ENCODE measurements at regions not wholly inside any gene's neighbourhood (a gene's known extent, or its start where the extent isn't known, plus 50 kb on each side); places are given as distances from the start of the nearest gene placed in this dataset.

GRCh38 chr2:22893761-22894517 is 491.0 kb upstream of the KLHL29 start:
- DNase-seq (ENCODE audit: low read depth in 2 of 2) = no peak

GRCh38 chr2:22894761-22895160 is 490.2 kb upstream of the KLHL29 start:
- DNase-seq (ENCODE audit: low read depth in 2 of 2) = no peak

- no peak for DNase-seq (ENCODE audit: low read depth in 2 of 2)
These were observed 487.6 kb upstream of the KLHL29 start for GRCh38 chr2:22897428-22897827.

GRCh38 chr2:22900674-22901073 is 484.3 kb upstream of the KLHL29 start:
- no peak for DNase-seq (ENCODE audit: low read depth in 2 of 2)

- no peak for DNase-seq (ENCODE audit: low read depth in 2 of 2)
These were observed 483.4 kb upstream of the KLHL29 start for GRCh38 chr2:22901471-22902179.

GRCh38 chr2:22902180-22902550 is 482.8 kb upstream of the KLHL29 start:
- no peak for DNase-seq (ENCODE audit: low read depth in 2 of 2)

- DNase-seq (ENCODE audit: low read depth in 2 of 2) = no peak
These were observed 482.3 kb upstream of the KLHL29 start for GRCh38 chr2:22902662-22903165.

- DNase-seq (ENCODE audit: low read depth in 2 of 2) = no peak
These were observed 481.4 kb upstream of the KLHL29 start for GRCh38 chr2:22903616-22904015.

- no peak for DNase-seq (ENCODE audit: low read depth in 2 of 2)
These were observed 480.8 kb upstream of the KLHL29 start for GRCh38 chr2:22904126-22904684.

GRCh38 chr2:22907330-22907729 is 477.6 kb upstream of the KLHL29 start:
- DNase-seq (ENCODE audit: low read depth in 2 of 2) = no peak

- no peak for DNase-seq (ENCODE audit: low read depth in 2 of 2)
These were observed 472.6 kb upstream of the KLHL29 start for GRCh38 chr2:22912398-22912797.

- DNase-seq (ENCODE audit: low read depth in 2 of 2) = no peak
These were observed 455.0 kb upstream of the KLHL29 start for GRCh38 chr2:22929998-22930397.

- DNase-seq (ENCODE audit: low read depth in 2 of 2) = no peak
These were observed 454.2 kb upstream of the KLHL29 start for GRCh38 chr2:22930781-22931180.

- DNase-seq (ENCODE audit: low read depth in 2 of 2) = no peak
These were observed 452.7 kb upstream of the KLHL29 start for GRCh38 chr2:22932288-22932687.

GRCh38 chr2:22934747-22935146 is 450.2 kb upstream of the KLHL29 start:
- no peak for DNase-seq (ENCODE audit: low read depth in 2 of 2)

- no peak for DNase-seq (ENCODE audit: low read depth in 2 of 2)
These were observed 442.5 kb upstream of the KLHL29 start for GRCh38 chr2:22942441-22942840.

- no peak for DNase-seq (ENCODE audit: low read depth in 2 of 2)
These were observed 440.8 kb upstream of the KLHL29 start for GRCh38 chr2:22944143-22944542.

GRCh38 chr2:22946553-22946952 is 438.4 kb upstream of the KLHL29 start:
- DNase-seq (ENCODE audit: low read depth in 2 of 2) = no peak

GRCh38 chr2:22947741-22948140 is 437.2 kb upstream of the KLHL29 start:
- no peak for DNase-seq (ENCODE audit: low read depth in 2 of 2)

GRCh38 chr2:22950431-22950830 is 434.5 kb upstream of the KLHL29 start:
- no peak for DNase-seq (ENCODE audit: low read depth in 2 of 2)

GRCh38 chr2:22952656-22953225 is 432.2 kb upstream of the KLHL29 start:
- no peak for DNase-seq (ENCODE audit: low read depth in 2 of 2)

- DNase-seq (ENCODE audit: low read depth in 2 of 2) = no peak
These were observed 427.5 kb upstream of the KLHL29 start for GRCh38 chr2:22957446-22957845.

GRCh38 chr2:22958308-22958707 is 426.7 kb upstream of the KLHL29 start:
- no peak for DNase-seq (ENCODE audit: low read depth in 2 of 2)
